Kidney tubule cell (primary cell): ENCODE measurements at regions not wholly inside any gene's neighbourhood (a gene's known extent, or its start where the extent isn't known, plus 50 kb on each side); places are given as distances from the start of the nearest gene placed in this dataset.
"Not testable (repeated sequence)": the region's sequence is repeated elsewhere in the genome, so short reads cannot be mapped to it uniquely, and the experiment has no call there.

Source experiments
- DNase-seq: peaks from one replicate; pipeline ENCODE4 v3.0.0-alpha.2; 2018; ENCODE audit warnings: low spot score

DNA sequence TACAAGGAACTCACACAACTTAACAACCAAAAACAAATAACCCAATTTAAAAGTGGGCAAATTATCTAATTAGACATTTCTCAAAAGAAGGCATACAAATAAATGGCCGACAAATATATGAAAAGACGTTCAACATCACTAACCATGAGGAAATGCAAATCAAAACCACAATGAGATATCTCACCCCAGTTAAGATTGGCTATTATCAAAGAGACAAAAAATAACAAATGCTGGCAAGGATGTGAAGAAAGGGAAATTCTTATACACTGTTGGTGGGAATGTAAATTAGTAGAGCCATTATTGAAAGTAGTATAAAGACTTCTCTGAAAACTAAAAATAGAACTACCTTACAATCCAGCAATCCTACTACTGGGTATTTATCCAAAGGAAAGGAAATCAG is 96.7 kb upstream of the SIRPG start:
- DNase-seq, result no peak

DNA sequence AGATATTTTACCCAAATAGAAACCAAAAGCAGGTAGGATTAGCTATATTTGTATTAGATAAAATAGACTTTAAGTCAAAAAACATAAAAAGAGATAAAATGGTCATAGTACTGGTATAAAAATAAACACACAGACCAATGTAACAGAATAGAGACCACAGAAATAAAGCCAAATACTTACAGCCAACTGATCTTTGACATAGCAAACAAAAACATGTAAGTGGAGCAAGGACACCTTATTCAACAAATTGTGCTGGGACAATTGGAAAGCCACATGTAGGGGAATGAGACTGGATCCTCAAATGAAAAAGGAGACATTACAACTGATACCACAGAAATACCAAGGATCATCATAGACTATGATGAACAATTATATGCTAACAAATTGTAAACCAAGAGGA is 94.5 kb upstream of the SIRPG start:
- no peak for DNase-seq

- DNase-seq, result no peak
Measured at GRCh38 chr20:1748777-1749176, 91.2 kb upstream of the SIRPG start.

DNA sequence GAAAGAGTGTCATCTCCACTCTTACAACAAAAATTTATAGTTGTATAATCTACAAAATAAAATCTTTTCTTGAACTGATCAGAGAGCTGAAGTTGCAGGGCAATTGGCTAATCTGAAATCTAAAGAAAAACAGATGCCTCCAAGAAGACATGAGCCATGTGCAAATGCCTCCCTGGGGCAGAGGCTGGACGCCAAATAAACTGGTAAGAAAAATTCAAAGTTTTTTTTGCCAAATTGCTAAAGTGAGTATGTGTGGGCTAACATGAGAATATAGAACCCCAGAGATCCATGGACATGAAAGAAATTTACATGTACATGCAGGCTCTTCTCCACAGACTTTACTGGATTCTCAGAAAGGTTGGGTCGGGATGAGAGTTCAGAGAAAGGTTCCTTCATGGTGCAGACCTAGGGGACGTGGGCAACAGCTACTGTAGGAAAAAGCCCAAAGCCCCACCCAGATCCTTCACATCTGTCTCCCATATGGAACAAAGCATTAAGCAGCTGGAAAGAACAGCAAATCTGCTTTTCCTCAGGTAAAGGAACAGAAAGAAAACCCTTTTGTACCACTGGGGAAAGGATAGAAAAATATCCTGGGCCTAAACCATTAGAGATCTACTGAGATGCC is 90.5 kb upstream of the SIRPG start:
- no peak for DNase-seq

GRCh38 chr20:1742049-1742434 is 84.5 kb upstream of the SIRPG start:
- DNase-seq, result not testable (repeated sequence)

- no peak for DNase-seq
Measured at GRCh38 chr20:1741309-1742048, 83.9 kb upstream of the SIRPG start.

DNA sequence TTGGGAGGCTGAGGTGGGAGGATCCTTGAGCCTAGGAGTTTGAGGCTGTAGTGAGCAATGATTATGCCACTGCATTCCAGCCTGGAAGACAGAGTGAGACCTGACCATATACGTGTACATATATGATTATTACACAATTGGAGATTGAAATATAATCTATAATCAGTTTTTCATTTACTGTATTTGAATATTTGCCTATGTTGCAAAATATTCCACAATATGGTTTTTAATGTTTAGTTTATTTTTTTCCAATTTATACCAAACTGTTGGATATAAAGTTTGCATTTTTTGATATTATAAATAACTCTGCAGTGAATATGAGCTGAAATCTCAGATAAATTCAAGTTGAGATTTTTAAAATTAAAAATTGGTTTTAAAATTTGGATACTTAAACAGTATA is 79.6 kb upstream of the SIRPG start:
- no peak for DNase-seq

DNA sequence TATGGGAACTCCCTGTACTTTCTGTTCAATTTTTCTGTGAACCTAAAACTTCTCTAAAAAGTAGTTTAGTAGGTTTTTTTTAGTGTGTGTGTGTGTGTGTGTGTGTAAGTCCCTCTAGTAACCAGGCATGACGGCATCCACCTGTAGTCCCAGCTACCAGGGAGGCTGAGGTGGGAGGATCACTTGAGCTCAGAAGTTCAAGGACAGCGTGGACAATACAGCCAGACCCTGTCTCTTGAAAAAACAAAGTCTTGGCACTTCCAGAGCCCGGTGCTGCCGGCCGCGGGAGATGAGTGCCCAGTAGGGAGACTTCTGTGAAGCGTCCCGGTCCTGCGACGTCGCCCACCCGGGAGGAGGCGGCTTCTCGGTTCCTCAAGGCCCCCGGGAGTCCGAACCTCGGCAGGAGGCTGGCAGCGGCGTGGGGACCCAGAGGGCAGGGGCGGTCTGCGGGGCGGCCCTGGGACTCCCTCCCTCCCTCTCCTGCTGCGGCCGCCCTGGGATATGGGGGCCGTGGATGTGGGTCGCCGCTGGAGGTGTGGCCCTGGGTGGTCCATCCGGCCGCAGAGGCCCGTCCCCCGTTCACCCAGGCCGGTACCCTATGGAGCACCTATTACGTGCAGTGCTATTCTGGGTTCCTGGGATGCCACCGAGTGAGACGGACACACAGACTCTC is 78.0 kb upstream of the SIRPG start:
- DNase-seq, result no peak

DNA sequence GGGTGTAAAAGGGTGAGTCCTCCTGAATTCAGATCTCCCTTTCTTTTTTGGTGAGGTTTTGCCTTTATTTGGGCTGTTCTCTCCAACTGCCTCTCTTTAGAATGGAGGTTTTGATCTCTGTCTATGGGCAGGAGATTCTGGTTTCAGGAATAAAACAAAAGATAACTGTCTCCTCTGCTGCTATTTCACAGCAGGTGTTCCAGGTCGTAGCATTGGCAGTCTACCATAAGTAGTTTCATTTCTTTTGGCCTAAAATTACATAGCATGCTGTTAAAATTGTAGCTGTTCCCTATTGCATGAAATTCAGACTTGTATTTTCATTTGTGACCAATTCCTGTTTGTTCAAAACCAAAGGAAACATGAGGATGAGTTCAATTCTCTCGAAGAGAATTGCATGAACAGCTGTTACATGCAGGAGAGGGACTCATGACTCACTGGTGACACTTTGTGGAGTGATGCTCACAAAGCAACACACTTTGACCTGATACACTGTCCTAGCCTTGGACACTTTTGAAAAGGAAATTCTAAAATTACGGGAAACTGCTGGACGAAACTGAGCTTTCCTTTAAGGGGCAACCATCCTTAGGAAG is 76.8 kb upstream of the SIRPG start:
- DNase-seq, result peak; percentile 57

DNA sequence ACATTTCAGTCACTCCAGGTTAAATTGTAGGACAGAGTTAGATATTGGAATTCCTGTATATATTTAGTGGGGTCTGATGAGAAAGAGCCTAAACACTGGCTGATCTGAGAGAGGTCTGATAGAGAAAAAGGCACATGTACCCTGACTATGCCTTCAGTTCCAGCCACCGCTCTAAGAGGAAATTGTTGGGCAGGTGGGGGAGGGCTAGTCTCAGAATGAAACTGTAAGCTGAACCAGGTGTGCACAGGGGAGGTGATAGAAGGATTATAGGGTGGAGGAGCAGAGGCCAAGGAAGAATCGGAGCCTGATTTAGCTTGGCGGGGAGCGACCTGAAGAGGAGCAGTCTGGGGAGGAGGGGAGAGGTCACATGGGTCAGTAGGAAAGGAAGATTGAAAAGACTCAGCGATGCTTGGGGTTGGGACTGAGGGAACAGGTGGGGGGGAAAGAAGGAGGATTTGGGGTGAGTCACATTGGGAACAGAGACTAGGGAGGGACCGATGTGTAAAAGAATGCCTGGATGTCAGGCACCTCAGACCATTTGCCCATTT is 74.3 kb upstream of the SIRPG start:
- peak; percentile 26 for DNase-seq

DNA sequence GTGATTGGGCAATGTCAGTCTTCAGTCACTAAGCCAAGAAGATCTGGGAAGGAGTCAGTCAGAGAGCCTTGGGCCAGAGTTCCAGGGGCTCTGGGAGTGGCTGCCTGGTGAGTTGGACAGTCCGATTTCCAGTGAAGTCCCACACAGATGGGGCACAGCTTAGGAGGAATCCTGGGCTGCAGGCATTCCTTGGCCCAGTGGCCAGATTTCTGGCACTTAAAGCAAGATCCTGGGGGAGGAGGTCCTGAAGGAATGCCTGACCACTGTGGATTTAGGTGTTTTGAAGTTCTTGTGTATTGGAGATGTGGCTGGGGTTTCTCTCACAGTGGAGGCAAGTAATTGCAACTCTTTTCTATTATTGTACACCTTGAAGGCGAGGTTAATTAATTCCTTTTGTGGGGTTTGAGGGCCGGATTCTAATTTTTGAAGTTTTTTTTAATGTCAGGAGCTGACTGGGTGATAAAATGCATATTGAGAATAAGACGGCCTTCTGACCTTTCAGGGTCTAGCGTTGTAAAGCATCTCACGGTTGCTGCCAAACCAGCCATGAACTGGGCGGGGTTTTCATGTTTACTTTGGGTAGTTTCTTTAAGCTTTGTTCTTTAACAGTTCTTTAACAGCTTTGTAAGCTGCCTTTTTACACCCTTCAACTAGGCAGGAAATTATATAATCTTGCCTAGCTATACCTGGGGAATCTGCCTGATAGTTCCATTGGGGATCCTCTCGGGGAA is 73.6 kb upstream of the SIRPG start:
- not testable (repeated sequence) for DNase-seq

DNA sequence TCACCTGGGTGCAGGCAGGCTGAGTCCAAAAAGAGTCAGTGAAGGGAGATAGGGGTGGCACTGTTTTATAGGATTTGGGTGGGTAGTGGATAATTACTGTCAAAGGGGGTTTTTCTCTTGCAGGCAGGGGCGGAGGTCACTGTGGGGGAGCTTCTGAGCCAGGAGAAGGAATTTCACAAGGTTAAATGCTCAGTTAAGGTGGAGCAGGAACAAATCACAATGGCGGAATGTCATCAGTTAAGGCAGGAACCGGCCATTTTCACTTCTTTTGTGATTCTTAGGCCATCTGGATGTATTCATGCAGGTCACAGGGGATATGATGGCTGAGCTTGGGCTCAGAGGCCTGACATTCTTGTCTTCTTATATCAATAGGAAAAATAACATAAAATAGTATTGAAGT is 69.7 kb upstream of the SIRPG start:
- not testable (repeated sequence) for DNase-seq

GRCh38 chr20:1724901-1725300 is 67.3 kb upstream of the SIRPG start:
- no peak for DNase-seq

GRCh38 chr20:1722513-1723050 is 65.0 kb upstream of the SIRPG start:
- DNase-seq, result no peak

DNA sequence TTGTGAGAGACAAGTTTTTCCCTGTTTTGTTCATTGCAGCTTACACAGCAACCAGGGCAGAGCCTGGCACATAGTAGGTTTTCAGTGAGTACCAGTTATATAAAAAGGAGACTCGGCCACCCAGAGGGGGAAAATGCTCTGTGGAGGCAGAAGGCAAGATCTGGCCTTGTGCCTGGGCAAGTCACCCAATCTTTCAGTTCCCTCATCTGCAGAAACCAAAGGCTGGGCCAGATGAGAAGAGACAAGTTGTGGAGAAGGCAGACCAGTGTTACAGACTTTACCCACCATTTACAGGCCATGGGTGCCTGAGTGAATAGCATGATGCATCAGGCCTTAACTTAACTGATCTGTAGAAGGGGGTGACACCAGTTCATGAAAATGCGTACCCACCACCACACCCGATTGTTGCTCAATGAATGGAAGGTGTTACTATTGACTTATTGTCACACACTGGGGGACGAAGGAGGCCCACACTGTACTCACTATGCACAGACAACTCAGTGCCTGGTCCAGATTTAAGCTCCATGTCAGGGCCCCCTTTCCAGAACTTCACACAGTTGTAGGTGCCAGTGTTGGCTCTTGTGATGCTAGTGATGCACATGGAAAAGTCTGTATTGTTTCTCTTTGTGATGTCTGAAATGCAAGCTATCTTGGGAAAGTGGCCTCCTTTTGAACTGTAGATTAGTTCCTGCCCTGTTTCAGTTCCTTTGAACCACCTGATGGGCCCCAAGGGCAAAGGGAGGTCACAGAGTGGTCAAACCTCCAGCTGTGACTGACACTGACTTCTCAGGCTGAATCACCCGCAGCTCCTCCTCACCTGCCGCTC is 64.3 kb upstream of the SIRPG start:
- DNase-seq, result no peak

DNA sequence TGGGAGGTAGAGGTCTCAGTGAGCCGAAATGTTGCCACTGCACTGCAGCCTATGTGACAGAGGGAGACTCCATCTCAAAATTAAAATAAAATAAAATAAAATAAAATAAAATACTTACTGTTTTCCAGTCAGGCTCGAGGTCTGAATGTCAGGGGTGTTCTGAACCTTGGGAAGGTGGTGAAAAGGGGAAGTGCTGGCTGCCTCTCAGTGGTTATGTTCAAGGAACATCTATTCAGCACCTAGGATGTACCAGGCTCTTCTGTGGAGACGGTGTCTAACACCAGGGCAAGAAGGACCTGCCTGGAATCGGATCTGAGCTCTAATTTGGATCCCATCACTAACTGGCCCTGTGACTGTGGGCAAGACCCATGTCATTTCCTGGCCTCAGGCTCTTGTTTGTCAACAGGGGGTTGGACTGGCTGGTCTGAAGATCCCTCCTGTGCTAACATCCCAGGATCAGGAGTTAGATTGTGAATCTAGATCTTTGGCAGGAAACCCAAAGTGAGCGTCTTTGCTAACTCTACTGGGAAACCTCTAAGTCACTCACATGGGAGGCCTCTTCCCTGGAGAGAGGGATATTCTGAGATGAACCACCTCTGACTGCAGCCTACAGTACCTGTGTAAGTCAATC is 63.4 kb upstream of the SIRPG start:
- DNase-seq, result no peak

- DNase-seq, result no peak
Measured at GRCh38 chr20:1720226-1720625, 62.6 kb upstream of the SIRPG start.

DNA sequence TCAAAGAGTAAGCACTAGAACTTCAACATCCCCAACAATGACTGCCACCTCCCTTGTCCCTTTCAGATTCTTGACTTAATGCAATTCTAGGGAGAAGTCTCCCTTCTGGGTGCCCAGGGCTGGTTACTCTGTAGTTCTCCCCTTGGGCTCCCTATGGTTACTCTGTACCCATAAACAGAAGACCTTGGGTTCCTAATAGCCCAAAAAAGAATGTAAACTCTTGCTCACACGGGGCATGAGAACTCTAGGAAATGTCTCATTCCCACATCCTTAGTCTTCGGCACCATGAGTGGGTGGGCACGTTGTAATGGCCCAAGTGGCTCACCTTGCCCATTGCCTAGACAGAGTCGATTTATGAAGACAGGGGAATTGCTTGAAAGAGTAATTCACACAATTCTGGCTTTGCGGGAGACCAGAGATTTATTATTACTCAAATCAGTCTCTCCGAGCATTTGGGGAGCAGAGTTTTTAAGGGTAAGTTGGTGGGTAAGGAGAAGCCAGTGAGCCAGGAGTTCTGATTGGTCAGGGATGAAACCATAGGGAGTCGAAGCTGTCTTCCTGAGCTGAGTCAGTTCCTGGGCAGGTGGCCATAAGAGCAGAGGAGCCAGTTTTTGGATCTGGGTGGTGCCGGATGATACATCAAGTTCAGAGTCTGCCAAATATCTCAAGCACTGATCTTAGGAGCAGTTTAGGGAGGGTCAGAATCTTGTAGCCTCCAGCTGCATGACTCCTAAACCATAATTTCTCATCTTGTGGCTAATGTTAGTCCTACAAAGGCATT is 61.2 kb upstream of the SIRPG start:
- DNase-seq, result peak; percentile 77
